ENCODE measurements at regions not wholly inside any gene's neighbourhood (a gene's known extent, or its start where the extent isn't known, plus 50 kb on each side); places are given as distances from the start of the nearest gene placed in this dataset.
"Not testable (repeated sequence)": the region's sequence is repeated elsewhere in the genome, so short reads cannot be mapped to it uniquely, and the experiment has no call there.

- H3K27ac Mint-ChIP-seq = no peak overlapping the region
- peaks cover 9% of the 10 kb centered on the region for H3K9me3 Mint-ChIP-seq
- DNase-seq = no peak
- H3K27me3 Mint-ChIP-seq = no peaks in the 10 kb centered on the region
- H3K4me1 Mint-ChIP-seq (ENCODE audit: low read depth) = no peaks in the 10 kb centered on the region
- no peaks in the 10 kb centered on the region for H3K36me3 Mint-ChIP-seq (ENCODE audit: low read depth)
- no peak overlapping the region for H3K4me3 Mint-ChIP-seq
These were observed 567.0 kb downstream of the RIT2 start for GRCh38 chr18:42548493-42548892.

DNA sequence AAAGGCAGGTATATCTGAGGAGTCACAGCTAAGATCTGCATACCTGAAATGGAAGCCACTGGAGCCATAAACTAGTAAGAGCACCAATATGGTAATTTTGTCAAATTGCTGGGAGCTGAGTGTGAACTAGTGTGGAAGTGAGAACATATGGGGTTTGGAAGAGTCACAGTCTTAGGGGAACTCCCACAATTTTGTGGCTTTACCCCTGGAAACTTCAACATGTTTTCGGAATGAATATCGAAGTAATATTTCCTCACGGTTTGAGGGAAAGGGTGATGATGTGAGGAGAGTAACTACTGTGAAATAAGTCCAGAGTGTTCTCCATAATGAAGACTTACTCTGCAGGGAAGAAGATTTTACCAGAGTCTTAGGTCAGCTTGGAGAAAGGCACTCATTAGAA is 565.9 kb downstream of the RIT2 start:
- Mint-ChIP-seq H3K4me3 (no peak overlapping the region), H3K27me3 (no peaks in the 10 kb centered on the region), H3K36me3 (ENCODE audit: low read depth) (no peaks in the 10 kb centered on the region), H3K9me3 (peaks cover 13% of the 10 kb centered on the region), H3K27ac (no peak overlapping the region), H3K4me1 (ENCODE audit: low read depth) (no peaks in the 10 kb centered on the region)
- DNase-seq = no peak

GRCh38 chr18:42552559-42552958 is 562.9 kb downstream of the RIT2 start:
- not testable (repeated sequence) for H3K4me3 Mint-ChIP-seq; H3K36me3 Mint-ChIP-seq (ENCODE audit: low read depth); H3K27me3 Mint-ChIP-seq; H3K4me1 Mint-ChIP-seq (ENCODE audit: low read depth); H3K27ac Mint-ChIP-seq; DNase-seq
- peaks cover 17% of the 10 kb centered on the region for H3K9me3 Mint-ChIP-seq

DNA sequence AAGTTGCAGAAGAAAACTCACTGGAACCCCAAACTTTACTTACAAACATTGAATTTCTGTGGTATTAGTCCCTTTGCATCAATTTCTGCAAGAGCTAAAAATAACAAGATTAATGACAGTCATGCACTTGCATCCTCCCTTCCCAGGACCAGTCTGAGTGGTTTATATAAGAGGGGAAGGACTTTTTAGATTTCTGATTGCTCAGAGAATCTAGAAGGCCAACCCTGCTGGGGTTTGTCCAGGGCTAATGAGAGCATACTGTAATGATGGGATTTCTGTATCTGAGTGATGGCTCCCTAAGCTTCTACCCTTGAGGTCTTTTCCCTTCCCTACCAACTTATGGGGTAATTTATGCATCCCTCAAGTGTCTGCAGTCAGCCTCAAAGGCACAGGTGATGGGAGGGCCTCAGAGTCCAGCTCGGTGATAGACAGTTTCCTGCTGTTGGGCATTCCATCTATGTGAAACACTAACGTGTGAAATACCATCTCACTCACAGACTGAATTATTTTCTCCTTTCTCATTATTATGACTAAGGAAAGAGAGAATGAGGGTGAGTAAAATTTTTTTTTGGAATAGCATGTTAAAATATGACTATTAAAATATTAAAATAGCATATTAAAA is 556.3 kb downstream of the RIT2 start:
- Mint-ChIP-seq H3K36me3 (ENCODE audit: low read depth) (no peaks in the 10 kb centered on the region), H3K9me3 (peaks cover 19% of the 10 kb centered on the region), H3K27me3 (no peaks in the 10 kb centered on the region), H3K4me1 (ENCODE audit: low read depth) (no peaks in the 10 kb centered on the region), H3K4me3 (no peak overlapping the region), H3K27ac (no peak overlapping the region)
- no peak for DNase-seq

GRCh38 chr18:42561521-42561920 is 554.0 kb downstream of the RIT2 start:
- no peak for DNase-seq
- Mint-ChIP-seq H3K9me3 (peaks cover 13% of the 10 kb centered on the region), H3K27me3 (no peaks in the 10 kb centered on the region), H3K4me3 (no peak overlapping the region), H3K36me3 (ENCODE audit: low read depth) (no peaks in the 10 kb centered on the region), H3K27ac (no peak overlapping the region), H3K4me1 (ENCODE audit: low read depth) (no peaks in the 10 kb centered on the region)

DNA sequence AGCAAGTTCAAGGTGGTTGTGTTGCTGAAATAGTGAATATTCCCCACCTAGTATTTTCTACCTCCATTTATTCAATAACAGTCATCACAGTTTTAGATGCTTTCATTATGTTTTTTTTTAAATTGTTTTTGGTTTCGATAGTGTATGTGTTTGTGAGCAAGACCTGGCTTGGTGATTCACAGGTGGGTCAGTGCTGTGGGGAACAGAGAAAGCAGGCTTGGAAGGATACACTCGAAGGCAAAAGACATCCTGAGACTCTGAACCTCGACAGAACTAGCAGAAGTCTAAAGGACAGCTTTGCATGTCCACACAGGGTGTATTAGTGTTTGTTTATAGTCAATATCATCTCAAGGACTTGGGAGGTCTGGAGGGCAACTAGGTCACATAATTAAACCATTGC is 551.5 kb downstream of the RIT2 start:
- DNase-seq = no peak
- peaks cover 10% of the 10 kb centered on the region for H3K9me3 Mint-ChIP-seq
- H3K36me3 Mint-ChIP-seq (ENCODE audit: low read depth) = no peaks in the 10 kb centered on the region
- no peak overlapping the region for H3K4me3 Mint-ChIP-seq
- no peaks in the 10 kb centered on the region for H3K4me1 Mint-ChIP-seq (ENCODE audit: low read depth)
- H3K27me3 Mint-ChIP-seq = no peaks in the 10 kb centered on the region
- no peak overlapping the region for H3K27ac Mint-ChIP-seq

DNA sequence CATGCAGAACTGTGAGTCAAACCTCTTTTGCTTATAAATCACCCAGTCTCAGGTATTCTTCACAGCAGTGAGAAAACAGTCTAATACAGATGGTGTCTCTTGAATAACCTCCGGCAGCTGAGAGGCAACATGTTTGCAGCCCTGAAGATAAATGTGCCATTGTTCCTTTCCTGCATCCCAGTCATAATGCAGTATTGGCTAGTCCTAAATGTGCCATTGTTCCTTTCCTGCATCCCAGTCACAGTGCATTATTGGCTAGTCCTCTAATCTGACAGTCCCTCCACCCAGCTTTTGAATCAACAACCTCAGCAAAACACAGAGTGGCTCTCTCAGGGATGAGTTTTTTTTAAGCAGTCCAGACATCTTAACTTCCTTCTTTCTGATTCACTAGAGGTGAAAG is 550.7 kb downstream of the RIT2 start:
- Mint-ChIP-seq H3K4me3 (no peak overlapping the region), H3K4me1 (ENCODE audit: low read depth) (no peaks in the 10 kb centered on the region), H3K27me3 (no peaks in the 10 kb centered on the region), H3K36me3 (ENCODE audit: low read depth) (no peaks in the 10 kb centered on the region), H3K27ac (no peak overlapping the region), H3K9me3 (peaks cover 10% of the 10 kb centered on the region)
- DNase-seq = no peak

GRCh38 chr18:42568773-42569172 is 546.7 kb downstream of the RIT2 start:
- Mint-ChIP-seq H3K27ac (no peak overlapping the region), H3K27me3 (no peaks in the 10 kb centered on the region), H3K9me3 (peaks cover 8% of the 10 kb centered on the region), H3K4me3 (no peak overlapping the region), H3K36me3 (ENCODE audit: low read depth) (no peaks in the 10 kb centered on the region), H3K4me1 (ENCODE audit: low read depth) (no peaks in the 10 kb centered on the region)
- no peak for DNase-seq

DNA sequence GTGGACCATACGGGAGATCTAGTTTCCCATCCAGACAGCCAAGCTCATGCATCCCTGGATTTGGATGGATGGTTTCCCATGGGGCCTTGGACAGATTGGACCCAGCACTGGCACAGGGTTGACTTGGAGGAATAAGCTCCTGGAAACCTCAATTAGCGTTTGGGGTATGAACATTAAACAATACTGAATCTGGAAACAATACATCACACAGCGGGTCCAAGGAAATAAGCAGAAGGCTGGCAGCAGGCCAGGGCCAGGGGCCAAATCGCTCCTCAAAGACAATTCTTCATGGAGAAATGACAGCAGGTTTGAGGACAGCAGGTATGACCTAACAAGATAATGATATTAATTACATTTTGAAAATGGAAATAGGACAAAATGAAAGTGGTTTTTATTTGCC is 540.6 kb downstream of the RIT2 start:
- Mint-ChIP-seq H3K4me1 (ENCODE audit: low read depth) (no peaks in the 10 kb centered on the region), H3K27me3 (no peaks in the 10 kb centered on the region)

DNA sequence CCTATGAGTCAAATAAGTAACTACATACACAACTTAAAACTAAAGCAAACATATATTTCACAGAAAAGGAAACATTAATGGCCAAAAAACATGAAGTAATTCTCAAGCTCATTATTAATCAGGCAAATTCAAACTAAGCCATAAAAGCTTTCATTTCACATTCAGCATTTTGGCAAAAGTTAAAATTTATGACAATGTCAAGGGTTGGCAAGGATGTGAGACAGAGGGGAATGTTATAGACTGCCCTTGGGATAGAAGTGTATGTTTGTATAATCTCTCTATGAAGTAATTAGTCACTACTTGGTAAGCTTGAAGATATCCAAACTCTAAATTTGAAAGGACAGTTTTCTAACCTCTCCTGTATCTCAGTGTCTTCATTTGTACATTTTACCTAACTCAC is 539.4 kb downstream of the RIT2 start:
- peaks cover 4% of the 10 kb centered on the region for H3K9me3 Mint-ChIP-seq
- no peak for DNase-seq
- H3K36me3 Mint-ChIP-seq (ENCODE audit: low read depth) = no peaks in the 10 kb centered on the region
- no peak overlapping the region for H3K4me3 Mint-ChIP-seq
- H3K27me3 Mint-ChIP-seq = no peaks in the 10 kb centered on the region
- no peaks in the 10 kb centered on the region for H3K4me1 Mint-ChIP-seq (ENCODE audit: low read depth)
- H3K27ac Mint-ChIP-seq = no peak overlapping the region

More for the DNA sequence above, 540.6 kb downstream of the RIT2 start:
- Mint-ChIP-seq H3K9me3 (peaks cover 4% of the 10 kb centered on the region), H3K27ac (no peak overlapping the region), H3K36me3 (ENCODE audit: low read depth) (no peaks in the 10 kb centered on the region), H3K4me3 (no peak overlapping the region)
- DNase-seq = no peak

DNA sequence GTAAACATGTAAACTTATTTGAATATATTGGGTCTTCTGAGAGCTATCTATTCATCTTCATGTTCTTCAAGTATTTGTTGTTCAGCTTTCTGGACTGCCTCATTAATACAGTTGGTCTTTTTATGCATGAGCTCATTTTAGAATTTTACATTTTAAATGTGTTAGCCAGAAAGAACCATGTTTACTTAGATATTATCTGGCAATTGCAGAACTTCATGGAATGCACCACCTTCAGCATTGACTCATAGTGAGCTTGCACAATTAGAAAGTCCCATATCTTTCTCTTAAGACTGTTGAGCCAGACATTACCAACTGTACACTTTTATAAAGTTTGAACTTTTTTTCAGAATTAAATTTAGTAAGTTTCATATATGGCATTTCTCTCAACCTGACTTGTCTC is 536.7 kb downstream of the RIT2 start:
- H3K27ac Mint-ChIP-seq = no peak overlapping the region
- peaks cover 14% of the 10 kb centered on the region for H3K9me3 Mint-ChIP-seq
- no peaks in the 10 kb centered on the region for H3K4me1 Mint-ChIP-seq (ENCODE audit: low read depth)

GRCh38 chr18:42582266-42582665 is 533.2 kb downstream of the RIT2 start:
- Mint-ChIP-seq H3K36me3 (ENCODE audit: low read depth) (no peaks in the 10 kb centered on the region), H3K27me3 (no peaks in the 10 kb centered on the region), H3K9me3 (peaks cover 16% of the 10 kb centered on the region), H3K4me3 (no peak overlapping the region), H3K4me1 (ENCODE audit: low read depth) (no peaks in the 10 kb centered on the region), H3K27ac (no peak overlapping the region)
- DNase-seq = no peak

More for the DNA sequence above, 536.7 kb downstream of the RIT2 start:
- Mint-ChIP-seq H3K36me3 (ENCODE audit: low read depth) (no peaks in the 10 kb centered on the region), H3K27me3 (no peaks in the 10 kb centered on the region), H3K4me3 (no peak overlapping the region)
- DNase-seq = no peak

DNA sequence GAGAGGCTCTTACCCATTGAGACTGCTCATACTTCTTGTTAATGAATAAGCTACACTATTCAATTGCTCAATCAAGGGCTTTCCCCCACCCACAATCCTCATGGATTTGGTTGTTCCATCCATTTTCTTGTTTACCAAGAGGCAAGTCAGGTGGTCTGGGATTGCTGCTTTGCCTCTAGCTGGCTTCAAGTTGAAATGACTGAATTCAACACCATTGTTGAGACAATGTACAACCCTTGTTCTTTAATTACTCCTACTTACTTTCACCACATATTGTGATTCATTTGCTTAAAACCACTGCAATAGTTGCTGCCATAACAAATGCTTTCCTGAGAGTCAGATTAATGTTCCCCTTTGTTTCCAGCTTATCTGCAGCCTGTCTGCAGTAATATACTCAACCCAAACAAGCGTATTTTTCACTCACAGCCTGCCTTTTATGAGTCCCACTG is 532.2 kb downstream of the RIT2 start:
- no peaks in the 10 kb centered on the region for H3K4me1 Mint-ChIP-seq (ENCODE audit: low read depth)
- H3K27me3 Mint-ChIP-seq = no peaks in the 10 kb centered on the region
- DNase-seq = no peak
- H3K27ac Mint-ChIP-seq = no peak overlapping the region
- peaks cover 20% of the 10 kb centered on the region for H3K9me3 Mint-ChIP-seq
- no peaks in the 10 kb centered on the region for H3K36me3 Mint-ChIP-seq (ENCODE audit: low read depth)
- no peak overlapping the region for H3K4me3 Mint-ChIP-seq

DNA sequence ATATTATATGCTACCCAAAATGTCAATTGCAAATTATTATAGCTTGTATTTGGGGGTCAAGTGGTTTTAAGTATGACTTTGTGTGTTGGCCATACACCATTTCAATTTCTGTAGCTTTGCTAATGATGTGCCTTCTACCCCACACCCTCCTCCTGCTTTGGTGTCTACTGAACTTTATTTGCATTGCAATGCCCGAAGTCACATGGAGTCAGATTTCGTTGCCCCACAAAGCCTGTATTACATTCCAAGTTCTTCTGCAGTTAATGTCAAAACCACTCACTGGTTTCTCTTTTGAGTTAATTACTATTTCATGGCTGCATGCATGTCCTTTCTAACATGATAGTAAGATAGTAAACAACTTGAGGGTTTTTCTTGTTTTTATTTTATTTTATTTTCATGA is 528.9 kb downstream of the RIT2 start:
- H3K4me1 Mint-ChIP-seq (ENCODE audit: low read depth) = no peaks in the 10 kb centered on the region
- no peak for DNase-seq
- no peak overlapping the region for H3K4me3 Mint-ChIP-seq
- H3K27me3 Mint-ChIP-seq = no peaks in the 10 kb centered on the region
- H3K27ac Mint-ChIP-seq = no peak overlapping the region
- no peaks in the 10 kb centered on the region for H3K36me3 Mint-ChIP-seq (ENCODE audit: low read depth)
- H3K9me3 Mint-ChIP-seq = peaks cover 20% of the 10 kb centered on the region

DNA sequence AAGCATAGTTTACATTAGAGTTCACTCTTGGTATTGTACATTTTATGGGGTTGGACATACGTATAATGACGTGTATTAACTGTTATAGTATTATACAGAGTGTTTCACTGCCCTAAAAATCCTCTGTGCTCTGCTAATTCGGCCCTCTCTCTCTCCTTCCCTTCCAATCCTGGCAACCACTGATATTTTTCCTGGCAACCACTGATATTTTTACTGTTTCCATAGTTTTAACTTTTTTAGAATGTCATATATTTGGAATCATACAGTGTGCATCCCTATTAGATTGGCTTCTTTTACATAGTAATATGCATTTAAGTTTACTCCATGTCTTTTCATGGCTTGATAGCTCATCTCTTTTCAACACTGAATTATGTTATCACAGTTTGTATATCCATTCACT is 526.7 kb downstream of the RIT2 start:
- Mint-ChIP-seq H3K27ac (no peak overlapping the region), H3K27me3 (no peaks in the 10 kb centered on the region), H3K4me1 (ENCODE audit: low read depth) (no peaks in the 10 kb centered on the region), H3K9me3 (peaks cover 17% of the 10 kb centered on the region), H3K36me3 (ENCODE audit: low read depth) (no peaks in the 10 kb centered on the region), H3K4me3 (no peak overlapping the region)
- no peak for DNase-seq

- H3K4me3 Mint-ChIP-seq = no peak overlapping the region
- no peak for DNase-seq
- no peak overlapping the region for H3K27ac Mint-ChIP-seq
- no peaks in the 10 kb centered on the region for H3K36me3 Mint-ChIP-seq (ENCODE audit: low read depth)
- no peaks in the 10 kb centered on the region for H3K9me3 Mint-ChIP-seq
- H3K27me3 Mint-ChIP-seq = no peaks in the 10 kb centered on the region
- H3K4me1 Mint-ChIP-seq (ENCODE audit: low read depth) = no peaks in the 10 kb centered on the region
These were observed 510.7 kb downstream of the RIT2 start for GRCh38 chr18:42604820-42605219.

Measured in activated T-cell treated with anti-CD3 and anti-CD28 coated beads, Interleukin-2, amount 50 U/mL, for 24 hours (primary cell).